GM19468 (cell line): ENCODE measurements at regions not wholly inside any gene's neighbourhood (a gene's known extent, or its start where the extent isn't known, plus 50 kb on each side); places are given as distances from the start of the nearest gene placed in this dataset.
"Not testable (repeated sequence)": the region's sequence is repeated elsewhere in the genome, so short reads cannot be mapped to it uniquely, and the experiment has no call there.

Experiments
- ATAC-seq: cut with Tn5 transposase; IDR thresholded peaks from one replicate; pipeline ENCODE4 v1.9.1; 2021; ENCODE audit warnings: mild to moderate bottlenecking, moderate library complexity, moderate number of reproducible peaks; ENCODE audit not compliant: unreplicated experiment; ENCODE audit errors: extremely low read depth

DNA sequence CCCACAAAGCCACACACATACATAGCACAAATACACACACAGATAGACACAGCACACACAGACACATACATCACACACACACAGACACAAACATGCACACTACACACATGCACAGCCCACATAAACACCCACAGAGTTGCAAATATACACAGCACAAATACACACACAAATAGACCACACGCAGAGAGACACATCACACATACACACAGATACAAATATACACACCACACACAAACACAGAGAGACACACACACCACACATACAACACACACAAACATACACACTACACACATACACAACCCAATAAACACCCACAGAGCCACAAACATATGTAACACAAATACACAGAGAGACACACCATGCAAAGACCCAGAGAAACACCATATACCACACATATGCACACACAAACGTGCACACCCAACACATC lies 154.9 kb downstream of the GLUL start:
- ATAC-seq, result no peak

DNA sequence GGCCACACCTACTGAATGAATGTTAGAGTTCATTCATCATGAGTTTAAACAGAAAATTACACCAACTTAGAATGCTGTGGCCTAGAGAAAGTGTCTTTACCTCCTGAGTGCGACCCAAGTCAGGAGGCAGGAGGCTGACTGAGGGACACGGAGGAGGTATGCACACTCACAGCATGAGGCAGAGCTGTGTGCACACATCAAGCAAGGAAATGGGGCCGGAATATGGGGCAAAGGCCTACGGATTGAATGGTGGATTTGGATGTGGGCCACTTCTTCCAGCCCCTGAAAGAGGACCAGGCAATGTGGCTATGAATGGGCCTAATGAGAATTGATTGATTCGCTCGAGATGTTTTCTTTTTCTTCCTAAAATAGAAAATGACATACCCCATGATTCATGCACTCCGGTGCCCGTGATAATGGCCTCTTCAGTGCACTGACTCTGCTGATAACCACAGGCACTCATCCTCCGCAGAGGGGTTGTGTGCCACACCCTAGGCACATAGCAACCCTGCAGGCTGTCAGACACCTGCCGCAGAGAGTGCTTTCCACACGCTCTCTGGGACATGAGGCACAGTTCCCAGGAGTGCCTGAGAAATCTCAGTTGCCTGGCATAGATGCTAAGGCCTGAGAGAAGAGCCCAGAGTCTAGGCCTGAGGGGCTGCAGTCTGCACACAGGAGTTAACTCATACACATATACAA lies 155.5 kb downstream of the GLUL start:
- ATAC-seq, result no peak

DNA sequence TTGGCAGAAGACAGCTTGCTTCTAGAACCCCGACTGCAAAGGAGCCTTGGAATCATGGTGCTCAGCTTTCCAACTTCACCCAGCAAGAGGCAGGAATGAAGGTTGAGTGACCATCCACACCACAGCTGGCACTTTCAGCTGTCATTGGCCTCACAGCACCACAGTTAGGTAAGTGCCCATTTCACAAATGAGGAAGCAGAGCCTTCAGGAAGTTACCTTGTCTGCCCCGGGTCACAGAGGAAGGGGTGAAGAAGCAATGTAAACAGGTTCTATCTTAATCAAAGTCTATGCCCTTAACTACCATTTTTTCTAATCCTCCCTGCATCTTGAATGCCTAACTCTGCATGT lies 156.0 kb downstream of the GLUL start:
- ATAC-seq, result no peak

DNA sequence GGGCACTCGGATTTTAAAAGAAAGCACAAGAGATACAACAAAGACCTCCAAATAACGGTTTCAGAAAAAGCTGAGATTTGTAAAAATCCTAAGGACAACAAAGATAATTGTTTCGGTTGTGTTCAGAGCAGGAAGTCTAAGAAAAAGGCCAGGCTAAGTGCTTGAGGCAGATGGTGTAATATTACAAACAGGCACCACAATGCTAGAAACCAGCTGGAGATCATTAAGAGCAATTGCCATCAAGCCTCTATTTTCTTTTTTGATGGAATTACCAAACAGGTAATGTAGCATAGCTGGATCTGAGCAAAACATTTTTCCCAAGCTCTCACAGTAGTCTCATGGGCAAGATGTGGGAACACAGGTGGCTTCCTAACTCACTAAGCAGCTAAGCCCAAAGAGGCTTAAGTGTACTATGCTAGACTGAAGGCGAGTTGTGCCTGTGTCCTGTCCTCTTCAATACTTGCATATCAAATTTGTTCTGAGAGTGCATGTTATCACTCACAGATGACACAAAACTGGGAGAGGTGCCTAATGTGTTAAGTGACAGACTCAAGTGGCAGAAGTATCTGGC lies 161.6 kb downstream of the GLUL start:
- ATAC-seq, result no peak

DNA sequence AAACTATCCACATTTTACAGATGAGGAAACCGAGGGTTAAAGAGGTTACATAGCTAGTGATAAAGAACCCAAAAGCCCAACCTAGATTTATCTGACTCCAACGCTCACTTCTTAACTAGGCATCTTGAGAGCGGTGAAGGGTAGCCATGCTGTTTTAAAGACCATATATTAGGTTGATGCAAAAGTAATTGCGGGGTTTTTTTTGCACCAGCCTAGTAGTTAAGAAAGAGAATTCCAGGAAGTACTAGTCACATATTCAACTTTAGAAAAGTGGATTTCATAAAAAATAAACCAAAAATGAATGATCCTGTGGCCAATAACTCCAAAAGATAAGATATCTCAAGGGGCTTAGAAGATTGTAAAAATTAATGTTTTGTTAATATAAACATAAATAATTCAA lies 162.1 kb downstream of the GLUL start:
- ATAC-seq, result no peak

DNA sequence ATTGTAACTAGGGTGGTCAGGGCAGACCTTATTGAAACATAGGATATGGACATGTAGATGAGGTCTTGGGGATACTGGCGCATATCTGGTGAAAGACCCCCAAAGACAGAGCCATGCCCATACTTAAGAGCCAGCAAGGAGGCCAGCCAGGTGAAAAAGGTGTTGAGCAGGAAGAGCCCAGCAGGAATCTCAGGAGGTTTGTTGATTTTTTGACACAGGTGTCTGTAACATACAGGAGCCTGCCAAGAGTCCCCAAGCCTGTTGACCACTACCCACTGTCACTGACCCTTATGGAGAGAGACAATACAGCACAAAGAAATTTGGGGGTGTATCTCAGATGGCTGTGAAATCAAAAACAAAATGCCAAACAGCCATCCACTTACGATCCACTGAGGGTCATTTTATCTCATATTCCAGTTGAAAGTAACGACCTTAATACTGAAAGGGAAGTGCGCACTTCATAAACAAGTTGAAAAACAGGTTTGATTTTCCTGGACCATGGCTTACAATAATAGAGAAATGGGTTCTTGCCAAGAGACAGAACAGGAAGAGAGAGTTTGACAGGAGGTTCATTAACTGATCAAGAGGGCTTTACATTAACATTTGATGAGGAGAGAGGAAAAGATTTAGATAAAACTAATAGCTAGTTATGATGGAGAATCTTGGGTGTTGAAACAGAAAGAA lies 163.6 kb downstream of the GLUL start:
- no peak for ATAC-seq

DNA sequence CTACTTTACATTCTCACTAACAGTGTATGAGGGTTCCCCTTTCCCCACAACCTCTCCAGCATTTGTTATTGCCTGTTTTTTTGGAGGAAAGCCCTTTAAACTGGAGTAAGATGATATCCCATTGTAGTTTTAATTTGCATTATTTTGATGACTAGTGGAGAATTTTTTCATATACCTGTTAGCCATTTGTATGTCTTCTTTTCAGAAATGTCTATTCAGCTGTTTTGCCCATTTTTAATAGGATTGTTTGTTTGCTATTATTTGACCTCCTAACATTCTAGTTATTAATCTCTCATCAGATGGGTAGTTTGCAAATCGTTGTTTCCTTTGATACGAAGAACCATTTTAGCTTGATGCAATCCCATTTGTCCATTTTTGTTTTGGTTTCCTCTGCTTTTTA lies 165.0 kb downstream of the GLUL start:
- no peak for ATAC-seq

DNA sequence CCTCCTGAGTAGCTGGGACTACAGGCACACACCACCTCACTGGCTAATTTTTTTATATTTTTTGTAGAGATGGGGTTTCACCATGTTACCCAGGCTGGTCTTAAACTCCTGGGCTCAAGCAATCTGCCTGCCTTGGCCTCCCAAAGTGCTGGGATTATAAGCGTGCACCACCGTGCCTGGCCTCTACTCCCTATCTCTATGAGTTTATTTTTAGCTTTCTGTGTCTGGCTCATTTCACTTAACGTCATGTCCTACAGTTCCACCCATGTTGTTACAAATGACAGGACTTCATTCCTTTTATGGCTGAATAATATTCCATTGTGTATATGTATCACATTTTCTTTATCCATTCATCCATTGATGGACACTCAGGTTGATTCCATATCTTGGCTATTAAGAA lies 164.2 kb upstream of the ZNF648 start:
- ATAC-seq, result not testable (repeated sequence)

DNA sequence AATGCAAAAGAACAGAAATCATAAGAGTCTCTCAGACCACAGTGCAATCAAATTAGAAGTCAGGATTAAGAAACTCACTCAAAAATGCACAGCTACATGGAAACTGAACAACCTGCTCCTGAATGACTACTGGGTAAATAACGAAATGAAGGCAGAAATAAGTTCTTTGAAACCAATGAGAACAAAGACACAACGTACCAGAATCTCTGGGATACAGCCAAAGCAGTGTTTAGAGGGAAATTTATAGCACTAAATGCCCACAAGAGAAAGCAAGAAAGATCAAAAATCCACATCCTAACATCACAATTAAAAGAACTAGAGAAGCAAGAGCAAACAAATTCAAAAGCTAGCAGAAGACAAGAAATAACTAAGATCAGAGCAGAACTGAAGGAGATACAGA lies 160.5 kb upstream of the ZNF648 start:
- not testable (repeated sequence) for ATAC-seq

DNA sequence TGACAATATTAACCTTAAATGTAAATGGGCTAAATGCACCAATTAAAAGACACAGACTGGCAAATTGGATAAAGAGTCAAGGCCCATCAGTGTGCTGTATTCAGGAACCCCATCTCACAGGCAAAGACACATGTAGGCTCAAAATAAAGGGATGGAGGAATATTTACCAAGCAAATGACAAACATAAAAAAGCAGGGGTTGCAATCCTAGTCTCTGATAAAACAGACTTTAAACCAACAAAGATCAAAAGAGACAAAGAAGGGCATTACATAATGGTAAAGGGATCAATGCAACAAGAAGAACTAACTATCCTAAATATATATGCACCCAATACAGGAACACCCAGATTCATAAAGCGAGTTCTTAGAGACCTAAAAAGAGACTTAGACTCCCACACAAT lies 159.9 kb upstream of the ZNF648 start:
- not testable (repeated sequence) for ATAC-seq

DNA sequence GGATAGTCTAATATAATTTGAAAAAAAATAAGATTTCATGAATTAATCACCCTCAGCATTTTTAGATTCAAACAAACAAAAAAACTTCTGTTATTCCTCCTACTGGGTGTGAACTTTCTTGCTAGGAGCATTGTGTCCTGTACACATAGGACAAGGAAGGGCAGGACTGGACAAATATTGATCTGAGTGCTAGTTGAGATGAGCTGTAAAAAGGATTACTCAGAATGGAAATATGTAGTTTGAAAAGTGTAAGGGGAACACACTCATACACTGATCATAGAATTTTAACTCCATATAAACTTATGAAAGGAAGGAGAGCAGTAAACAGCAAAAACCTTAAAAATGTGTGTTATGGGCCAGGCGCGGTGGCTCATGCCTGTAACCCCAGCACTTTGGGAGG lies 156.5 kb upstream of the ZNF648 start:
- no peak for ATAC-seq

DNA sequence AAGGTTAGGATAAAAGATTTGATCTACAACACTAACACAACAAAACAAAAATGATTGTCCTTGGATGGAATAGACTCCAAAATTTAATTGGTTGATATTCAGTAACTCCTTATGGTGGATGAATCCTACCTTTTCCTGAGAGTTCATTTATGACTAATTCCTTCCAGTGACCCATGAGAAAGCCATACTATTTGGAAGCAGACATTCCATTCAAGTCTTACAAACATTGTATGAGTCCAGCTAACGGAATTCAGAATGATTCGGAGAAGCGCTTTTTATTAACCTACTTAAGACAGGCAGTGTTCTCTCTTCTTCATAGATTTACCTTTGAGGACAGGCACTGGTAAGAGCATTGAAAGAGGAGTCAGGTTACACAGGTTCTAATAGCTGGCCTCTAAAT lies 155.6 kb upstream of the ZNF648 start:
- ATAC-seq, result no peak

DNA sequence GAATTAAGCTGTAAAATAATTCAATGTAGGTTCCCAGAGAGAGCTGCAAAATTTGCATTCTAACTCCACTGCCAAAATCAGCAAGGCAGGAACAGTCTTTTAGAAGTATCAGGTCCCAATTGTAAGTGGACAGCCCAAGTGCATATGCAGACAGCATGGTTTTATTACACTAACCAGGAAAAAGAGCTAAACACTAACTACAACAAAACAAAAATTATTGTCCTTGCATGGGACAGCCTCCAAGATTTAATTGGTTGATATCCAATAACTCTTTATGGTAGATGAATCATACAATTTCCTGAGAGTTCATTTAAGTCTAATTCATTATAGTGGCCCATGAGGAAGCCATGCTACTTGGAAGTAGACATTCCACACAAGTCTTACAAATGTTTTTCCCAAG lies 154.3 kb upstream of the ZNF648 start:
- no peak for ATAC-seq

DNA sequence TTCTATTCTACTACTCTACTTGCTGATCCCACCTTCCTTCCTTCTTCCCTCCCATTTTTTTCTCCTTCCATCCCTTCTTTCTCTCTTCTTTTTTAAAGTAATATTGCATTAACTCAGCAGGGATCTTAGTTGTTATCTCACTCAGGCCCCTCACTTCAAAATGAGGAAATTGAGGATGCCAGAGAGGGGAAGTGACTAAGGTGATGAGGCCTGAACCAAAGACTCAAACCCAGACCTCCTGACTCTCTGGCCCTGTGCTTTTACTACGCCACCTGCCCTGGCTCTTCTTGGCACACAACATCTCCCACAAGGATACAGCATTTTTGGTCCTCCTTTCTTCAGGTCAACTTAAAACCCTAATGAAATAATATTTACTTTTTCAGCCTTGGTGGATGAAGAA lies 151.7 kb upstream of the ZNF648 start:
- no peak for ATAC-seq

DNA sequence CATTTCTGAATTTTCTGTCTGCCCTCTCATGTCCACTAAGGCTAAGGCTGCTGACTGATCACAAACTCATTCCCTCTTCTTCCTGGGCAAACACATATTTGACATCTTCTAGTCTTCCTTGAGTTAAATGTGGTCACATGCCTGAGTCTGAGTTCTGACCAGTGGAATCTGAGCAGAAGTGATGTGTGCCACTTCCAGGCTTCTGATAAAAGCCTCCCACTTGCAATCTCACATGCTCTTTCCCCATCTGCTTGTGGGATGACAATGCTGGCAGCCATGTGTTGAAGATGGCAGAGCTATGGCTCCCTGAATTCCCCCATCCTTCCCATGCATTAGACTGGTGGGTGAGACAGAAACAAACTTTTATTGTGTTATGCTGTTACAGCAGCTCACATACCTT lies 149.9 kb upstream of the ZNF648 start:
- ATAC-seq, result no peak

DNA sequence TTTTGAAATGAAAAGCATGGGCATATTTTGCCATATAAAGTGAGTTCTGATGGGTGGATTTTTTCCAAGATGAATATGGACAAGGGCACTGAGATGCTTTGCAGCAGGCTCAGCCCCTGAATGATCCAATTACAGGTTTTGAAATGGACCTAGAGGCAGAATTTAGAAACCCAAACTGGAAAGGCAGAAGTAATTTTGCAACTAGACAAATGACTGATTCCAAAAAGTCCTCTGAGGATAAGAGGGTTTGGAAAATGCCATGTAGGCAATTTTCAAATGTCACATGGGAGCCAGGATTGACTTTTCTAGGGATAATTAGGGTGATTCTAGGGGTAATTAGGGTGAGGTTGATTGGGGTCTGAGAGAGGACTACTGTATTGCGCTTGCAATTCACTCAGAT lies 148.9 kb upstream of the ZNF648 start:
- ATAC-seq, result no peak

DNA sequence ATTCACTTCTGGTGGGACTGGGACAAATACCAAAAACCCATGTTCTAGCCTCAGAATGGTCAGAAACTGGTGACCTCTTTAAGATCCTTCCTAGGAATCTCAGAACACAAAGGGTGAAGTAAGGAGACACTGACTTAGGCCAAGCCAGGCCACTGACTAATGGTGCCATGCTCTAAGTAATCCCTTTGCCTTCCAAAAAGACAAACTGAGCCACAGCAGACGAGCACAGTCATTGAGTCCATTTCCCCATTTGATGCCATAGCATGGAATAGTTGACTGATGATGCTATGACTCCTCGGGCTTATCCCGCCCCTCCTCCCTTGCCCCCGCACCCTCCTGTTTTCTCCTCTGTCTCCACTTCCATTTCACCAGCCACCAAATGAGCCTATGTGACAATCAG lies 145.8 kb upstream of the ZNF648 start:
- no peak for ATAC-seq

DNA sequence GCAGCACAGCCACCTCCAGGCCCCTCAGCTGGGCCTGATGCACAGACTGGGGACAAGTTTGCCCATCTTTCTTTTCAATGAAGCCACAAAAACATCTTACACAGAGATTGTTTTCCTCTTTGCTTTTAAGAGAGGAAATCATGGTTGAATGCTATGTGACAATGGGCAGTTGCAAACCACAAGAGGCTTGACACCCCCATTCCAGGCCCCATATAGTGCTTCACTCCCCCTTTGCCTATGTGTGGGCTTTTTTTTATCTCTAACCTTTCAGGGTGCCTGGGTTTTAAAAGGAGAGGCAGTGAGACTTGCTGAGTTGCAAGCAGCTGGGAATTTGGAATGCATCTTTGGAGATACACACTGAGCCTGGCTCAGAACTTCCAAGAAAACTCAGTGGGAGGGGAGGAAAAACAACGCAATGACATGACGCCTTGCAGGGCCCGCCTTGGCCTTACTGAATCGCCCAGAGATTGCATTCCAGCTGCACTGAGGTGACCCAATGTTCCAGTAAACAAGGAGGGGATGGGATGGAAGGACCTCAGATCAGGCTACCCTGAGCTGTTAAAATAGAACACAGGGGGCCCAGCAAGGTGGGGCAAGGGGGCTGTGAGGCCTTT lies 145.2 kb upstream of the ZNF648 start:
- ATAC-seq, result no peak

DNA sequence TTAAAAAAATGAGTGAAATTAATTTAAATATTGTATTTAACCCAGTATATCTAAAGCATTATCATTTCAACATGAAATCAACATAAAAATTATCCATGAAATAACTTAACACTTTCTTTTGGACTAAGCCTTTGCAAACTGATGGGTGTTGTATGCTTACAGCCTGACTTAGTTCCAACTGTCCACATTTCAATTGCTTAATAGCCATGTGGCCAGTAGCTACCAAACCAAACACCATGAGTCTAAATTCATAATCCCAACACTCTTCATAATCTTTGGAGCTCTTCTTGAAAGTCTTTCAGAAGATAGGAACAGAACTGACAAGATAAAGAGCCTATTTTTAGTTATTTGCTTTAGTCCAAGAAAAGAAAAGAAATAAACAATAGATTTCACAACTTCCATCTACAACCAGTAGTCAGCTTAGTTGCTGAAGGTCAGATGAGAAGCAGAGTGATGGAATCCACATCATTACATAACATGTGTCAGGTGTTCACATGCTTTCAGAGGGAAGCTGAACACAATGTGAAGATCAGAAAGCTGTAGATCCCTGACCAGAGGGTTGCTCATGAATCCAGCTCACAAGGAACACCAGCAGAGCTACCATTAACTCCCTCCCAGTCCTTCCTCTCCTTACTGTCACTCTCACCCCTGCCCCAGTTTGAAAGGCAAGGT lies 144.0 kb upstream of the ZNF648 start:
- ATAC-seq, result no peak

DNA sequence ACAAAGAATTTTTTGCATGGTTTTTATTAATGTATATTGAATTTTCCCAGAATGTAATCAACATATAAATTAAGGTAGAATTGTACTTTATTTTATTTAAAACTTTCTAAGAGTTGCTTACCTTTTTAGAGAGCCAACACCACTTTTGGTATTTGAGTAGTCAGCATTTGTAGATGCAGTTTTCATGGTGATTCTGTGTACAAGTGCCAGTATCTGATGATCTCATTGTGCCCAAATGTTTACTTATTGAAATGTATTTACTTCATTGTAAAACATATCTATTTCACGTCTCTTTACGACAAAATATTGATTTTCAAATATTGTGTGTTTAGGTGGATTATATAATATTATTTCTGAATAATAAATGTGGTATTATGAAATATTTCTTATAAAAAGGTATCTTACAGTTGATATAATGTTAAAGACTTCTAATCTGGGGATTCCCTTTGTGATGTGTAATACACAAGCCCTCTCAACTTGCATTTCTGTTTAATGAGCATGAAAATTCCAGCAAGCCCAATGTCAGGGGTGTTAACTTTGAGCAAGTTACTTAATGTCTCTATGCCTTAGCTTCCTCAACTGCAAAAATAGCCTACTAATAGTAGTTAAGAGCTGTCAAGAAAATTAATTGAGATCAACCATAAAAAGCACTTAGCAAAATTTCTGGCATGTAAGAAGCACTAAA lies 141.8 kb upstream of the ZNF648 start:
- ATAC-seq, result no peak
